ENCODE measurements at regions not wholly inside any gene's neighbourhood (a gene's known extent, or its start where the extent isn't known, plus 50 kb on each side); places are given as distances from the start of the nearest gene placed in this dataset.
A peak's percentile ranks its signal among the peaks of the same experiment; 100 is the strongest.

- H3K4me1 Mint-ChIP-seq, result peaks cover 0 to 2% (median 0%) of the 10 kb centered on the region in 3 donors
- H3K27me3 Mint-ChIP-seq, result peaks cover 5 to 20% of the 10 kb centered on the region in 2 donors
- peaks cover 0 to 4% of the 10 kb centered on the region in 2 experiments for H3K4me1 ChIP-seq (ENCODE audit: control insufficient read depth in 1 of 2, extremely low read depth in 1 of 2, insufficient read depth in 2 of 2, low read length in 2 of 2)
- 93% methylated on average over 2 of the region's 5 CpGs for WGBS (ENCODE audit: insufficient coverage)
- H3K36me3 Mint-ChIP-seq, result peaks cover 3% of the 10 kb centered on the region
- H3K9me3 Mint-ChIP-seq, result no peaks in the 10 kb centered on the region
- H3K27ac Mint-ChIP-seq, result no peak overlapping the region
- peaks cover 0 to 4% of the 10 kb centered on the region in 2 experiments for H3K27me3 ChIP-seq (replicated peaks in 1 of 2; ENCODE audit: control insufficient read depth in 2 of 2, extremely low read depth in 1 of 2, insufficient read depth in 2 of 2, low read length in 1 of 2)
- H3K9me3 ChIP-seq, result no peaks in the 10 kb centered on the region
- POLR2A ChIA-PET, result no interaction called here
- CTCF ChIA-PET, result no interaction called here
- H3K27ac ChIP-seq (ENCODE audit: low read length), result no peak overlapping the region
- no peak overlapping the region for H3K4me3 Mint-ChIP-seq
- no peak for ATAC-seq (replicated peaks in 1 of 4)
- DNase-seq, result no peak
- H3K36me3 ChIP-seq (ENCODE audit: control insufficient read depth in 2 of 2, extremely low read depth in 1 of 2, insufficient read depth in 1 of 2, low read length in 1 of 2), result no peaks in the 10 kb centered on the region
- H3K4me3 ChIP-seq (ENCODE audit: control insufficient read depth in 1 of 2, extremely low read depth in 1 of 2, low read length in 1 of 2), result no peak overlapping the region
These were observed 263.8 kb downstream of the SYK start for GRCh38 chr9:91065231-91066041.

GRCh38 chr9:91066042-91066415, 264.4 kb downstream of the SYK start:
- Mint-ChIP-seq H3K4me3 (no peak overlapping the region), H3K9me3 (no peaks in the 10 kb centered on the region)
- 89% methylated on average over 6 of the region's 7 CpGs for WGBS (ENCODE audit: insufficient coverage)

GRCh38 chr9:91066856-91067255, 265.2 kb downstream of the SYK start:
- H3K27ac Mint-ChIP-seq, result no peak overlapping the region
- CTCF ChIA-PET, result no interaction called here
- Histone ChIP-seq H3K4me3 (ENCODE audit: control insufficient read depth in 1 of 2, extremely low read depth in 1 of 2, low read length in 1 of 2) (no peak overlapping the region), H3K27me3 (replicated peaks in 1 of 2; ENCODE audit: control insufficient read depth in 2 of 2, extremely low read depth in 1 of 2, insufficient read depth in 2 of 2, low read length in 1 of 2) (peaks cover 0 to 4% of the 10 kb centered on the region in 2 experiments), H3K4me1 (ENCODE audit: control insufficient read depth in 1 of 2, extremely low read depth in 1 of 2, insufficient read depth in 2 of 2, low read length in 2 of 2) (peaks cover 0 to 17% of the 10 kb centered on the region in 2 experiments), H3K27ac (ENCODE audit: low read length) (no peak overlapping the region), H3K36me3 (ENCODE audit: control insufficient read depth in 2 of 2, extremely low read depth in 1 of 2, insufficient read depth in 1 of 2, low read length in 1 of 2) (no peaks in the 10 kb centered on the region), H3K9me3 (no peaks in the 10 kb centered on the region)
- no peaks in the 10 kb centered on the region for H3K9me3 Mint-ChIP-seq
- WGBS (ENCODE audit: insufficient coverage), result 91% methylated on average over 4 of the region's 4 CpGs
- H3K36me3 Mint-ChIP-seq, result peaks cover 3% of the 10 kb centered on the region
- H3K4me3 Mint-ChIP-seq, result no peak overlapping the region
- peaks cover 5 to 10% of the 10 kb centered on the region in 2 donors for H3K27me3 Mint-ChIP-seq
- peaks cover 0 to 10% (median 5%) of the 10 kb centered on the region in 3 donors for H3K4me1 Mint-ChIP-seq
- POLR2A ChIA-PET, result no interaction called here
- DNase-seq (no peak), ATAC-seq (replicated peaks in 1 of 4) (no peak)

More at GRCh38 chr9:91066042-91066415, 264.4 kb downstream of the SYK start:
- peaks cover 0 to 9% of the 10 kb centered on the region in 2 experiments for H3K4me1 ChIP-seq (ENCODE audit: control insufficient read depth in 1 of 2, extremely low read depth in 1 of 2, insufficient read depth in 2 of 2, low read length in 2 of 2)
- H3K9me3 ChIP-seq, result no peaks in the 10 kb centered on the region
- Mint-ChIP-seq H3K27me3 (peaks cover 5 to 17% of the 10 kb centered on the region in 2 donors), H3K27ac (no peak overlapping the region), H3K4me1 (peaks cover 0 to 2% (median 0%) of the 10 kb centered on the region in 3 donors), H3K36me3 (peaks cover 3% of the 10 kb centered on the region)
- H3K27me3 ChIP-seq (replicated peaks in 1 of 2; ENCODE audit: control insufficient read depth in 2 of 2, extremely low read depth in 1 of 2, insufficient read depth in 2 of 2, low read length in 1 of 2), result peaks cover 0 to 4% of the 10 kb centered on the region in 2 experiments
- H3K36me3 ChIP-seq (ENCODE audit: control insufficient read depth in 2 of 2, extremely low read depth in 1 of 2, insufficient read depth in 1 of 2, low read length in 1 of 2), result no peaks in the 10 kb centered on the region
- ChIA-PET CTCF (interaction anchor here in 1 of 2 donors (0.5 kb wide), 1 partner anchor 62 kb away, joined by 4 read pairs; no protein-coding TSS in a partner anchor), POLR2A (no interaction called here)
- ATAC-seq (replicated peaks in 1 of 4) (no peak), DNase-seq (no peak)
- no peak overlapping the region for H3K4me3 ChIP-seq (ENCODE audit: control insufficient read depth in 1 of 2, extremely low read depth in 1 of 2, low read length in 1 of 2)
- no peak overlapping the region for H3K27ac ChIP-seq (ENCODE audit: low read length)

GRCh38 chr9:91067306-91067860, 265.8 kb downstream of the SYK start:
- H3K4me1 Mint-ChIP-seq, result peaks cover 0 to 10% (median 5%) of the 10 kb centered on the region in 3 donors
- H3K27me3 Mint-ChIP-seq, result peaks cover 5 to 10% of the 10 kb centered on the region in 2 donors
- H3K27ac ChIP-seq (ENCODE audit: low read length), result no peak overlapping the region
- DNase-seq, result no peak
- H3K9me3 Mint-ChIP-seq, result no peaks in the 10 kb centered on the region
- no peaks in the 10 kb centered on the region for H3K36me3 ChIP-seq (ENCODE audit: control insufficient read depth in 2 of 2, extremely low read depth in 1 of 2, insufficient read depth in 1 of 2, low read length in 1 of 2)
- 91% methylated on average over 4 of the region's 4 CpGs for WGBS (ENCODE audit: insufficient coverage)
- no peaks in the 10 kb centered on the region for H3K9me3 ChIP-seq
- ChIA-PET CTCF (no interaction called here), POLR2A (no interaction called here)
- H3K4me3 ChIP-seq (ENCODE audit: control insufficient read depth in 1 of 2, extremely low read depth in 1 of 2, low read length in 1 of 2), result no peak overlapping the region
- no peak overlapping the region for H3K27ac Mint-ChIP-seq
- no peak for ATAC-seq (replicated peaks in 1 of 4)
- H3K4me1 ChIP-seq (ENCODE audit: control insufficient read depth in 1 of 2, extremely low read depth in 1 of 2, insufficient read depth in 2 of 2, low read length in 2 of 2), result peaks cover 0 to 19% of the 10 kb centered on the region in 2 experiments
- H3K27me3 ChIP-seq (replicated peaks in 1 of 2; ENCODE audit: control insufficient read depth in 2 of 2, extremely low read depth in 1 of 2, insufficient read depth in 2 of 2, low read length in 1 of 2), result peaks cover 0 to 4% of the 10 kb centered on the region in 2 experiments
- H3K36me3 Mint-ChIP-seq, result peaks cover 3% of the 10 kb centered on the region
- no peak overlapping the region for H3K4me3 Mint-ChIP-seq

- WGBS (ENCODE audit: insufficient coverage), result 56% methylated on average over 12 of the region's 17 CpGs
- Mint-ChIP-seq H3K4me3 (no peak overlapping the region), H3K27ac (no peak overlapping the region), H3K27me3 (peaks cover 0 to 3% of the 10 kb centered on the region in 2 donors), H3K36me3 (no peaks in the 10 kb centered on the region), H3K4me1 (peaks cover 0 to 10% (median 5%) of the 10 kb centered on the region in 3 donors), H3K9me3 (no peaks in the 10 kb centered on the region)
- Histone ChIP-seq H3K9me3 (no peaks in the 10 kb centered on the region), H3K4me1 (ENCODE audit: control insufficient read depth in 1 of 2, extremely low read depth in 1 of 2, insufficient read depth in 2 of 2, low read length in 2 of 2) (peaks cover 0 to 19% of the 10 kb centered on the region in 2 experiments), H3K4me3 (ENCODE audit: control insufficient read depth in 1 of 2, extremely low read depth in 1 of 2, low read length in 1 of 2) (no peak overlapping the region), H3K27me3 (replicated peaks in 1 of 2; ENCODE audit: control insufficient read depth in 2 of 2, extremely low read depth in 1 of 2, insufficient read depth in 2 of 2, low read length in 1 of 2) (no peaks in the 10 kb centered on the region), H3K36me3 (ENCODE audit: control insufficient read depth in 2 of 2, extremely low read depth in 1 of 2, insufficient read depth in 1 of 2, low read length in 1 of 2) (no peaks in the 10 kb centered on the region), H3K27ac (ENCODE audit: low read length) (no peak overlapping the region)
- CTCF ChIA-PET, result no interaction called here
- POLR2A ChIA-PET, result interaction anchor here in 1 of 2 donors (0.6 kb wide), 1 partner anchor 405 kb away, joined by 5 read pairs; no protein-coding TSS in a partner anchor
- DNase-seq, result peak in 1 of 35 experiments; percentile 14
- peak in 1 of 4 experiments; percentile 62 for ATAC-seq (replicated peaks in 1 of 4)
These were observed 269.8 kb downstream of the SYK start for GRCh38 chr9:91071184-91071990.

GRCh38 chr9:91073049-91073810, 271.6 kb downstream of the SYK start:
- H3K27ac Mint-ChIP-seq, result no peak overlapping the region
- POLR2A ChIA-PET, result no interaction called here
- no peak overlapping the region for H3K4me3 Mint-ChIP-seq
- Histone ChIP-seq H3K27me3 (replicated peaks in 1 of 2; ENCODE audit: control insufficient read depth in 2 of 2, extremely low read depth in 1 of 2, insufficient read depth in 2 of 2, low read length in 1 of 2) (no peaks in the 10 kb centered on the region), H3K4me1 (ENCODE audit: control insufficient read depth in 1 of 2, extremely low read depth in 1 of 2, insufficient read depth in 2 of 2, low read length in 2 of 2) (peaks cover 0 to 19% of the 10 kb centered on the region in 2 experiments), H3K27ac (ENCODE audit: low read length) (no peak overlapping the region), H3K4me3 (ENCODE audit: control insufficient read depth in 1 of 2, extremely low read depth in 1 of 2, low read length in 1 of 2) (no peak overlapping the region), H3K9me3 (no peaks in the 10 kb centered on the region), H3K36me3 (ENCODE audit: control insufficient read depth in 2 of 2, extremely low read depth in 1 of 2, insufficient read depth in 1 of 2, low read length in 1 of 2) (no peaks in the 10 kb centered on the region)
- CTCF ChIA-PET, result no interaction called here
- no peaks in the 10 kb centered on the region for H3K9me3 Mint-ChIP-seq
- H3K36me3 Mint-ChIP-seq, result no peaks in the 10 kb centered on the region
- no peaks in the 10 kb centered on the region for H3K27me3 Mint-ChIP-seq
- DNase-seq, result no peak
- 96% methylated on average over 9 of the region's 10 CpGs for WGBS (ENCODE audit: insufficient coverage)
- peaks cover 0 to 10% (median 5%) of the 10 kb centered on the region in 3 donors for H3K4me1 Mint-ChIP-seq
- ATAC-seq (replicated peaks in 1 of 4), result no peak
